Mucosa of descending colon (tissue), 3 donors: ENCODE measurements at regions not wholly inside any gene's neighbourhood (a gene's known extent, or its start where the extent isn't known, plus 50 kb on each side); places are given as distances from the start of the nearest gene placed in this dataset.
A peak's percentile ranks its signal among the peaks of the same experiment; 100 is the strongest.

ENCODE experiments used
- ATAC-seq: fragments of 200-7000 bp; cut with Tn5 transposase; one replicate; pipeline ENCODE4 v1.9.1; 2020; ENCODE audit warnings: mild to moderate bottlenecking, moderate library complexity
- DNase-seq, 3 donors: peaks; one replicate each; pipeline ENCODE4 v3.0.0-alpha.2; 2020
- H3K36me3 ChIP-seq: fragments of 200-600 bp; one replicate; pipeline ENCODE4 v1.8.0; 2021; ENCODE audit warnings: low read depth, mild to moderate bottlenecking
- H3K4me1 ChIP-seq: fragments of 200-600 bp; one replicate; pipeline ENCODE4 v1.8.0; 2021; ENCODE audit warnings: low read depth, mild to moderate bottlenecking
- H3K4me3 ChIP-seq: fragments of 200-600 bp; one replicate; pipeline ENCODE4 v1.8.0; 2021; ENCODE audit warnings: mild to moderate bottlenecking
- H3K9me3 ChIP-seq: fragments of 200-600 bp; one replicate; pipeline ENCODE4 v1.8.0; 2021; ENCODE audit warnings: mild to moderate bottlenecking
- CTCF ChIP-seq: fragments of 200-600 bp; IDR thresholded peaks from one replicate; pipeline ENCODE4 v1.8.0; 2022; ENCODE audit warnings: antibody characterized with exemption, mild to moderate bottlenecking
- intact Hi-C, 2 donors: fragments of 100-400 bp; cut with DNase I in 1 of 2; cut with micrococcal nuclease in 1 of 2; formaldehyde crosslinking; loops; one replicate each; pipeline versions ENCODE4 v1.11.0 to v1.11.1; 2022; cut with DNase I, micrococcal nuclease
- donor health status: DM: no; HTN: no; CAD: no; lungs with moderate emphysema.
- donor health status: DM: no; HTN: no; CAD: no.
- donor health status: DM: no; HTN: yes; CAD: no.

DNA sequence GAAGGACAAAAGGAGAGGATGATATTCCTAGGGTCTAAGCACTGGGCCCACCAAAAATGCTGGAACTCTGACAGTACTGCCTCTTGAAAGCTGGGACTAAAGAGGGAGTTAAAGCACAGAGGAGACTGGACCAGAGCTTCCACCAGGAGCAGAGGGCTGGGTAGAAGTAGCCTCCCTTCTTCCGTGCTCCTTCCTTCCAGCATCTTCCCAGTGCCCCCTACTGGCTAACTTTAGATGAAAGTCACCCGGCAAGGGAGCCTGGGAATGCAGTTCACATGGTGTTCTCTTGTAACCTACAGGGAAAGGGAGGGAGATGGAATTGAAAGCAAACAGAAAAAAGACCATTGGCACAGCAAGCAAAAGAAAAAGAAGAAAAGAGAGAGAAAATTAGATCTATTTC, 106.1 kb upstream of the COL8A1 start:
- Histone ChIP-seq H3K4me1 (no peaks in the 10 kb centered on the region), H3K4me3 (no peak overlapping the region), H3K9me3 (no peaks in the 10 kb centered on the region), H3K36me3 (no peaks in the 10 kb centered on the region)
- ATAC-seq (peak; percentile 73), DNase-seq (peak in 2 of 3 donors; percentile 31 to 57)
- intact Hi-C loops, result no loop called here
- TF ChIP-seq CTCF, result peak; percentile 20

DNA sequence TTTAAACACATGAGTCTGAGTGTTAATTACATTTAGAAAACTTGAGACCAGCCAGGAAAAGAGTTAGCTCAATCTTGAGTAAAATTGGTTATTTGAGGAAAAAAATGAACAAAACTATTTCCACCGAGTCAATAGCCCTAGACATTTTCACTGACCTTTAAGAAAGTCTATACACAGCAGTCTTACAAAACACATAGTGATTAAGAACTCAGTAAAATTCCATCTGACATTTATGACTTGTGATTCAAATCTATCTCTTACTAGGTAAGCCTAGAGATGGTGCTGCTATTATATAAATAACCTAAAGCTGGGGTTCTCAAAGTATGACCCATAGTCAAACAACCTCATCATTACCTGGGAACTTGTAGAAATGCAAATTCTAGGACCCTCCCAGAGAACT, 109.1 kb upstream of the COL8A1 start:
- H3K4me3 ChIP-seq, result no peak overlapping the region
- no peak for ATAC-seq
- no peaks in the 10 kb centered on the region for H3K36me3 ChIP-seq
- TF ChIP-seq CTCF, result no peak
- no peaks in the 10 kb centered on the region for H3K9me3 ChIP-seq
- DNase-seq, result no peak
- intact Hi-C loops, result no loop called here
- no peaks in the 10 kb centered on the region for H3K4me1 ChIP-seq

GRCh38 chr3:99526921-99527320, 111.5 kb upstream of the COL8A1 start:
- Histone ChIP-seq H3K4me1 (no peaks in the 10 kb centered on the region), H3K4me3 (no peak overlapping the region), H3K36me3 (no peaks in the 10 kb centered on the region), H3K9me3 (no peaks in the 10 kb centered on the region)
- intact Hi-C loops, result no loop called here
- TF ChIP-seq CTCF, result no peak
- no peak for ATAC-seq
- no peak for DNase-seq

GRCh38 chr3:99524559-99524958, 113.8 kb upstream of the COL8A1 start:
- TF ChIP-seq CTCF, result no peak
- intact Hi-C loops, result no loop called here

GRCh38 chr3:99523431-99524127, 114.8 kb upstream of the COL8A1 start:
- H3K9me3 ChIP-seq, result no peaks in the 10 kb centered on the region
- no peaks in the 10 kb centered on the region for H3K36me3 ChIP-seq
- DNase-seq, result no peak
- intact Hi-C loops, result no loop called here
- H3K4me3 ChIP-seq, result no peak overlapping the region
- ATAC-seq, result no peak
- no peaks in the 10 kb centered on the region for H3K4me1 ChIP-seq
- TF ChIP-seq CTCF, result no peak

More at GRCh38 chr3:99524559-99524958, 113.8 kb upstream of the COL8A1 start:
- no peaks in the 10 kb centered on the region for H3K36me3 ChIP-seq
- no peaks in the 10 kb centered on the region for H3K9me3 ChIP-seq
- DNase-seq, result no peak
- ATAC-seq, result no peak
- no peak overlapping the region for H3K4me3 ChIP-seq
- no peaks in the 10 kb centered on the region for H3K4me1 ChIP-seq

- TF ChIP-seq CTCF, result no peak
- no peak for DNase-seq
- no peaks in the 10 kb centered on the region for H3K9me3 ChIP-seq
- no peaks in the 10 kb centered on the region for H3K4me1 ChIP-seq
- no peaks in the 10 kb centered on the region for H3K36me3 ChIP-seq
- no peak for ATAC-seq
- no peak overlapping the region for H3K4me3 ChIP-seq
- intact Hi-C loops, result no loop called here
Observed at GRCh38 chr3:99522147-99522546, 116.2 kb upstream of the COL8A1 start.
